ENCODE measurements at regions not wholly inside any gene's neighbourhood (a gene's known extent, or its start where the extent isn't known, plus 50 kb on each side); places are given as distances from the start of the nearest gene placed in this dataset.
"Not testable (repeated sequence)": the region's sequence is repeated elsewhere in the genome, so short reads cannot be mapped to it uniquely, and the experiment has no call there.

DNA sequence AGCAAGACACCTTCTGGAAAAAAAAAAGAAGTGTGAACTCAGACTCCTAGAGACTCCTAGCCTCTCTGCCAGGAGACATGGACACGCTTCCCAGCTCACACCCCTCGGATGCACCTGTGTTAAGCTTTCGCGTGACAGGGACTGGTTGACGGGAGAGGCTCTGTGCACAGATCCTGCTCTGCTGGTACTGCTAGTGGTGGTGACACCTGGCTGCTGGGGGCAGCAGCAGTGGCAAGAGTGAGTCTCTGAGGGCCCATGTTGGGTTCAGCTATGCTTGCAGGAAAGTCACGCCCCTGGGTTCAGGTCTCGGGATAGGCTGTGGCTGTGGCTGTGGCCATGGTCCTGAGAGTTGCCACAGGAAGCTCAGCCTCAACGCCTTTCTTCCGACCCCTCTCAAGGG, 81.1 kb downstream of the XRCC2 start:
- no peak overlapping the region for H3K27ac ChIP-seq (ENCODE audit: low read depth, low read length)
- CTCF ChIA-PET (ENCODE audit: partially characterized antibody), result no interaction called here
- H3K36me3 Mint-ChIP-seq, result no peaks in the 10 kb centered on the region
- H3K36me3 ChIP-seq (ENCODE audit: insufficient read depth, low read length), result no peaks in the 10 kb centered on the region
- H3K4me1 Mint-ChIP-seq, result no peaks in the 10 kb centered on the region
- H3K4me3 Mint-ChIP-seq, result no peak overlapping the region
- H3K9me3 Mint-ChIP-seq, result no peaks in the 10 kb centered on the region
- POLR2A ChIA-PET (ENCODE audit: partially characterized antibody), result no interaction called here
- H3K4me3 ChIP-seq (ENCODE audit: low read length in 2 of 2), result no peak overlapping the region
- DNase-seq, result no peak
- H3K27ac Mint-ChIP-seq, result no peak overlapping the region
- H3K4me1 ChIP-seq (ENCODE audit: insufficient read depth, low read length), result no peaks in the 10 kb centered on the region
- H3K27me3 Mint-ChIP-seq, result peaks cover 0 to 3% of the 10 kb centered on the region in 2 donors
- H3K9me3 ChIP-seq (ENCODE audit: control insufficient read depth in 1 of 2, low read length in 2 of 2), result no peaks in the 10 kb centered on the region
- intact Hi-C loops (cut with micrococcal nuclease), result no loop called here
- no peaks in the 10 kb centered on the region for H3K27me3 ChIP-seq (ENCODE audit: insufficient read depth, low read length)

DNA sequence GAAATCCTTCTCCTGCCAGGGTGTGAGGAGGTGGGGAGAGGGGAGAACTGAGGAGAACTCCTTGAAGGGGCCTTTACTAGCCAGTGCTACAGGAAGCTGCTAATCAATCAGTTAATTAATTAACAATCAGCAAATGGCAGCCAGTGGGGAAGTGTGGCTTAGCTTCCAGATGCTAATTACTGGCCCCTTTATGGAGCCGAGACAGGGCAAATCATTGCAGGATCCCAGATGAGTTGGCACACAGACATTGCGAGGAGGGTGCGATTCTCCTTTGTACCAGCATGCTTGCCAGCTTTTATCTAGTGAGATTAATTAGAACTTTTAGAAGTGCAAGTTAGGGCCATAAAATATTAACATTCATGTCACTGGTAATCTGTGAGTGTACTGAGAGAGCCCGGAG, 84.0 kb downstream of the XRCC2 start:
- Mint-ChIP-seq H3K4me3 (no peak overlapping the region), H3K27ac (no peak overlapping the region), H3K27me3 (no peaks in the 10 kb centered on the region), H3K4me1 (no peaks in the 10 kb centered on the region), H3K36me3 (no peaks in the 10 kb centered on the region), H3K9me3 (no peaks in the 10 kb centered on the region)
- Histone ChIP-seq H3K36me3 (ENCODE audit: insufficient read depth, low read length) (no peaks in the 10 kb centered on the region), H3K9me3 (ENCODE audit: control insufficient read depth in 1 of 2, low read length in 2 of 2) (no peaks in the 10 kb centered on the region), H3K27ac (ENCODE audit: low read depth, low read length) (no peak overlapping the region), H3K4me3 (ENCODE audit: low read length in 2 of 2) (no peak overlapping the region), H3K4me1 (ENCODE audit: insufficient read depth, low read length) (no peaks in the 10 kb centered on the region), H3K27me3 (ENCODE audit: insufficient read depth, low read length) (no peaks in the 10 kb centered on the region)
- intact Hi-C loops (cut with micrococcal nuclease), result no loop called here
- no peak for DNase-seq
- ChIA-PET POLR2A (ENCODE audit: partially characterized antibody) (no interaction called here), CTCF (ENCODE audit: partially characterized antibody) (no interaction called here)

GRCh38 chr7:152590481-152590880, 85.5 kb downstream of the XRCC2 start:
- intact Hi-C loops (cut with micrococcal nuclease), result no loop called here

GRCh38 chr7:152589821-152590220, 86.1 kb downstream of the XRCC2 start:
- H3K4me1 Mint-ChIP-seq; POLR2A ChIA-PET (ENCODE audit: partially characterized antibody); H3K4me3 Mint-ChIP-seq; H3K27me3 Mint-ChIP-seq; H3K36me3 ChIP-seq (ENCODE audit: insufficient read depth, low read length); H3K27ac Mint-ChIP-seq; H3K9me3 Mint-ChIP-seq; DNase-seq; H3K27ac ChIP-seq (ENCODE audit: low read depth, low read length); H3K27me3 ChIP-seq (ENCODE audit: insufficient read depth, low read length); H3K4me1 ChIP-seq (ENCODE audit: insufficient read depth, low read length); H3K4me3 ChIP-seq (ENCODE audit: low read length in 2 of 2); H3K9me3 ChIP-seq (ENCODE audit: control insufficient read depth in 1 of 2, low read length in 2 of 2); intact Hi-C loops (cut with micrococcal nuclease); H3K36me3 Mint-ChIP-seq: not testable (repeated sequence)
- CTCF ChIA-PET (ENCODE audit: partially characterized antibody), result interaction anchor here (1.6 kb wide), 1 partner anchor 18 kb away, joined by 3 read pairs; no protein-coding TSS in a partner anchor

More at GRCh38 chr7:152590481-152590880, 85.5 kb downstream of the XRCC2 start:
- ChIA-PET CTCF (ENCODE audit: partially characterized antibody) (interaction anchor here (1.6 kb wide), 1 partner anchor 17 kb away, joined by 3 read pairs; no protein-coding TSS in a partner anchor), POLR2A (ENCODE audit: partially characterized antibody) (no interaction called here)
- Mint-ChIP-seq H3K36me3 (no peaks in the 10 kb centered on the region), H3K4me3 (no peak overlapping the region), H3K27me3 (no peaks in the 10 kb centered on the region), H3K4me1 (no peaks in the 10 kb centered on the region), H3K9me3 (no peaks in the 10 kb centered on the region), H3K27ac (no peak overlapping the region)
- Histone ChIP-seq H3K27me3 (ENCODE audit: insufficient read depth, low read length) (no peaks in the 10 kb centered on the region), H3K36me3 (ENCODE audit: insufficient read depth, low read length) (no peaks in the 10 kb centered on the region), H3K4me1 (ENCODE audit: insufficient read depth, low read length) (no peaks in the 10 kb centered on the region), H3K4me3 (ENCODE audit: low read length in 2 of 2) (no peak overlapping the region), H3K9me3 (ENCODE audit: control insufficient read depth in 1 of 2, low read length in 2 of 2) (no peaks in the 10 kb centered on the region), H3K27ac (ENCODE audit: low read depth, low read length) (no peak overlapping the region)
- no peak for DNase-seq

DNA sequence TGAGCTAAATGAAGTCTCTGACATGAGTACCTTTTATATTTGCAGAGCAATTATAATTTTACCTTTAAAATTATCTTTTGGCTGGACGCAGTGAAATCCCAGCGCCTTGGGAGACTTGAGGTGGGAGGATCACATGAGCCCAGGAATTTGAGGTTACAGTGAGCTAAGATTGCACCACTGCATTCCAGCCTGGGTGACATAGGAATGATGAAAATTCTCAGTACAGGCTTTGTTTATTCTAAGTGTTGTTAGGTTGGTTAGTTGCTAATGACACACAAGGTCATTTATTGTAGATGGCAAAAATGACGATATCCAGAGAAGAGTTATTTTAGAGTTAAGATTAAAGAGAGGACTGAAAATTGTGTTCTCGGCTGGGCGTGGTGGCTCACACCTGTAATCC, 87.6 kb downstream of the XRCC2 start:
- no peak overlapping the region for H3K27ac Mint-ChIP-seq
- intact Hi-C loops (cut with micrococcal nuclease), result no loop called here
- H3K4me3 Mint-ChIP-seq, result no peak overlapping the region
- H3K4me1 Mint-ChIP-seq, result no peaks in the 10 kb centered on the region
- H3K9me3 ChIP-seq (ENCODE audit: control insufficient read depth in 1 of 2, low read length in 2 of 2), result no peaks in the 10 kb centered on the region
- H3K4me1 ChIP-seq (ENCODE audit: insufficient read depth, low read length), result no peaks in the 10 kb centered on the region
- H3K27ac ChIP-seq (ENCODE audit: low read depth, low read length), result no peak overlapping the region
- H3K27me3 Mint-ChIP-seq, result no peaks in the 10 kb centered on the region
- no peak overlapping the region for H3K4me3 ChIP-seq (ENCODE audit: low read length in 2 of 2)
- CTCF ChIA-PET (ENCODE audit: partially characterized antibody), result interaction anchor here (1.2 kb wide), 1 partner anchor 9 kb away, joined by 3 read pairs; no protein-coding TSS in a partner anchor
- H3K36me3 Mint-ChIP-seq, result no peaks in the 10 kb centered on the region
- no peaks in the 10 kb centered on the region for H3K36me3 ChIP-seq (ENCODE audit: insufficient read depth, low read length)
- H3K9me3 Mint-ChIP-seq, result no peaks in the 10 kb centered on the region
- DNase-seq, result no peak
- H3K27me3 ChIP-seq (ENCODE audit: insufficient read depth, low read length), result no peaks in the 10 kb centered on the region
- POLR2A ChIA-PET (ENCODE audit: partially characterized antibody), result no interaction called here

GRCh38 chr7:152587366-152587765, 88.6 kb downstream of the XRCC2 start:
- Mint-ChIP-seq H3K4me3 (no peak overlapping the region), H3K9me3 (no peaks in the 10 kb centered on the region), H3K36me3 (no peaks in the 10 kb centered on the region), H3K27ac (no peak overlapping the region), H3K4me1 (no peaks in the 10 kb centered on the region), H3K27me3 (no peaks in the 10 kb centered on the region)
- no peaks in the 10 kb centered on the region for H3K27me3 ChIP-seq (ENCODE audit: insufficient read depth, low read length)
- no peak overlapping the region for H3K27ac ChIP-seq (ENCODE audit: low read depth, low read length)
- no peaks in the 10 kb centered on the region for H3K9me3 ChIP-seq (ENCODE audit: control insufficient read depth in 1 of 2, low read length in 2 of 2)
- DNase-seq, result no peak
- no peaks in the 10 kb centered on the region for H3K4me1 ChIP-seq (ENCODE audit: insufficient read depth, low read length)
- H3K4me3 ChIP-seq (ENCODE audit: low read length in 2 of 2), result no peak overlapping the region
- POLR2A ChIA-PET (ENCODE audit: partially characterized antibody), result no interaction called here
- CTCF ChIA-PET (ENCODE audit: partially characterized antibody), result interaction anchor here (1.2 kb wide), 1 partner anchor 8 kb away, joined by 3 read pairs; no protein-coding TSS in a partner anchor
- no peaks in the 10 kb centered on the region for H3K36me3 ChIP-seq (ENCODE audit: insufficient read depth, low read length)
- intact Hi-C loops (cut with micrococcal nuclease), result no loop called here

DNA sequence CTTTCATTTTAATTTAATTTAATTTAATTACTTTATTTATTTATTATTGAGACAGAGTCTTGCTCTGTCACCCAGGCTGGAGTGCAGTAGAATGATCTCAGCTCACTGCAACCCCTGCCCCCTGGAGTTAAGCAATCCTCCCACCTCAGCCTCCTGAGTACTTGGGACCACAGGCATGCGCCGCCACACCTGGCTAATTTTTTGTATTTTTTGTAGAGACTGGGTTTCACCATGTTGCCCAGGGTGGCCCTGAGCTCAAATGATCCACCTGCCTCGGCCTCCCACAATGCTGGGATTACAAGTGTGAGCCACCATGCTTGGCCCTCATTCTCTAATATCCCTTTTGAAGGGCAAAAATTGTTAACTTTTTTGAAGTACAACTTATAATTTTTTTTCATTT, 92.9 kb downstream of the XRCC2 start:
- no peaks in the 10 kb centered on the region for H3K4me1 ChIP-seq (ENCODE audit: insufficient read depth, low read length)
- no peak overlapping the region for H3K4me3 ChIP-seq (ENCODE audit: low read length in 2 of 2)
- Mint-ChIP-seq H3K27ac (no peak overlapping the region), H3K36me3 (no peaks in the 10 kb centered on the region), H3K9me3 (no peaks in the 10 kb centered on the region), H3K27me3 (peaks cover 0 to 3% of the 10 kb centered on the region in 2 donors), H3K4me3 (no peak overlapping the region), H3K4me1 (no peaks in the 10 kb centered on the region)
- POLR2A ChIA-PET (ENCODE audit: partially characterized antibody), result no interaction called here
- no peak for DNase-seq
- no peak overlapping the region for H3K27ac ChIP-seq (ENCODE audit: low read depth, low read length)
- H3K27me3 ChIP-seq (ENCODE audit: insufficient read depth, low read length), result no peaks in the 10 kb centered on the region
- H3K36me3 ChIP-seq (ENCODE audit: insufficient read depth, low read length), result no peaks in the 10 kb centered on the region
- H3K9me3 ChIP-seq (ENCODE audit: control insufficient read depth in 1 of 2, low read length in 2 of 2), result no peaks in the 10 kb centered on the region
- CTCF ChIA-PET (ENCODE audit: partially characterized antibody), result no interaction called here
- intact Hi-C loops (cut with micrococcal nuclease), result no loop called here

- no peaks in the 10 kb centered on the region for H3K9me3 Mint-ChIP-seq
- H3K27me3 ChIP-seq (ENCODE audit: insufficient read depth, low read length), result no peaks in the 10 kb centered on the region
- no peak for DNase-seq
- peak overlapping the region in 1 of 8 donors; percentile 1 for H3K4me3 Mint-ChIP-seq
- no peak overlapping the region for H3K27ac Mint-ChIP-seq
- no peaks in the 10 kb centered on the region for H3K4me1 Mint-ChIP-seq
- H3K27me3 Mint-ChIP-seq, result peaks cover 0 to 4% of the 10 kb centered on the region in 2 donors
- no peaks in the 10 kb centered on the region for H3K4me1 ChIP-seq (ENCODE audit: insufficient read depth, low read length)
- no peaks in the 10 kb centered on the region for H3K36me3 ChIP-seq (ENCODE audit: insufficient read depth, low read length)
- no peaks in the 10 kb centered on the region for H3K9me3 ChIP-seq (ENCODE audit: control insufficient read depth in 1 of 2, low read length in 2 of 2)
- H3K36me3 Mint-ChIP-seq, result no peaks in the 10 kb centered on the region
- ChIA-PET CTCF (ENCODE audit: partially characterized antibody) (interaction anchor here (1.2 kb wide), 1 partner anchor 9 kb away, joined by 3 read pairs; no protein-coding TSS in a partner anchor), POLR2A (ENCODE audit: partially characterized antibody) (no interaction called here)
- H3K4me3 ChIP-seq (ENCODE audit: low read length in 2 of 2), result no peak overlapping the region
- intact Hi-C loops (cut with micrococcal nuclease), result no loop called here
- no peak overlapping the region for H3K27ac ChIP-seq (ENCODE audit: low read depth, low read length)
Observed at GRCh38 chr7:152579070-152579469, 96.9 kb downstream of the XRCC2 start.
